ENCODE measurements at regions not wholly inside any gene's neighbourhood (a gene's known extent, or its start where the extent isn't known, plus 50 kb on each side); places are given as distances from the start of the nearest gene placed in this dataset.

GRCh38 chr2:41483226-41483625 lies 564.6 kb upstream of the PKDCC start:
- Histone ChIP-seq H4K12ac (ENCODE audit: low read depth, low read length) (no peak overlapping the region), H3K27ac (ENCODE audit: low read depth, low read length) (no peak overlapping the region), H2AFZ (ENCODE audit: insufficient read depth, low read length, poor library complexity) (no peak overlapping the region), H3K4me2 (ENCODE audit: low read length) (no peak overlapping the region), H3K18ac (ENCODE audit: low read length) (no peak overlapping the region), H4K8ac (ENCODE audit: low read depth, low read length) (no peak overlapping the region), H3K23ac (ENCODE audit: low read length) (no peak overlapping the region), H3K14ac (ENCODE audit: low read length) (no peak overlapping the region), H3K79me1 (ENCODE audit: low read length) (no peaks in the 10 kb centered on the region), H2AK5ac (ENCODE audit: low read length) (no peak overlapping the region), H3K4me3 (ENCODE audit: low read depth, low read length) (no peak overlapping the region), H3K9me3 (ENCODE audit: insufficient read depth, low read depth, low read length) (no peaks in the 10 kb centered on the region), H3K4me1 (ENCODE audit: control insufficient read depth in 1 of 2, insufficient read depth in 2 of 2, low read length in 2 of 2) (no peaks in the 10 kb centered on the region), H3K79me2 (ENCODE audit: control insufficient read depth, insufficient read depth, low read length, poor library complexity) (no peaks in the 10 kb centered on the region), H3K4ac (ENCODE audit: low read depth, low read length) (no peak overlapping the region), H2BK120ac (ENCODE audit: insufficient read depth, low read length, poor library complexity) (no peak overlapping the region), H4K91ac (ENCODE audit: low read depth, low read length) (no peak overlapping the region), H3K9ac (ENCODE audit: low read length) (no peak overlapping the region), H2BK5ac (ENCODE audit: low read depth, low read length, poor library complexity) (no peak overlapping the region), H3K27me3 (ENCODE audit: insufficient read depth, low read length) (no peaks in the 10 kb centered on the region), H2BK12ac (ENCODE audit: low read length) (no peak overlapping the region), H3K36me3 (ENCODE audit: control insufficient read depth in 1 of 2, insufficient read depth in 2 of 2, low read length in 2 of 2) (no peaks in the 10 kb centered on the region)
- no peak for DNase-seq
- no CpG with 5 or more reads among the region's 2 CpGs for WGBS (ENCODE audit: extremely low coverage, insufficient coverage, insufficient read length)

GRCh38 chr2:41483982-41484857 lies 563.6 kb upstream of the PKDCC start:
- H3K4me2 ChIP-seq (ENCODE audit: low read length) = no peak overlapping the region
- no peak overlapping the region for H4K91ac ChIP-seq (ENCODE audit: low read depth, low read length)
- H3K79me2 ChIP-seq (ENCODE audit: control insufficient read depth, insufficient read depth, low read length, poor library complexity) = no peaks in the 10 kb centered on the region
- no peak overlapping the region for H3K4me3 ChIP-seq (ENCODE audit: low read depth, low read length)
- no peak overlapping the region for H2BK120ac ChIP-seq (ENCODE audit: insufficient read depth, low read length, poor library complexity)
- H3K27ac ChIP-seq (ENCODE audit: low read depth, low read length) = no peak overlapping the region
- H3K18ac ChIP-seq (ENCODE audit: low read length) = no peak overlapping the region
- DNase-seq = no peak
- H4K12ac ChIP-seq (ENCODE audit: low read depth, low read length) = no peak overlapping the region
- no peaks in the 10 kb centered on the region for H3K36me3 ChIP-seq (ENCODE audit: control insufficient read depth in 1 of 2, insufficient read depth in 2 of 2, low read length in 2 of 2)
- no peaks in the 10 kb centered on the region for H3K9me3 ChIP-seq (ENCODE audit: insufficient read depth, low read depth, low read length)
- H3K27me3 ChIP-seq (ENCODE audit: insufficient read depth, low read length) = no peaks in the 10 kb centered on the region
- H3K79me1 ChIP-seq (ENCODE audit: low read length) = no peaks in the 10 kb centered on the region
- H4K8ac ChIP-seq (ENCODE audit: low read depth, low read length) = no peak overlapping the region
- H3K9ac ChIP-seq (ENCODE audit: low read length) = no peak overlapping the region
- no CpG with 5 or more reads among the region's 7 CpGs for WGBS (ENCODE audit: extremely low coverage, insufficient coverage, insufficient read length)
- no peak overlapping the region for H2AK5ac ChIP-seq (ENCODE audit: low read length)
- no peak overlapping the region for H2AFZ ChIP-seq (ENCODE audit: insufficient read depth, low read length, poor library complexity)
- H3K23ac ChIP-seq (ENCODE audit: low read length) = no peak overlapping the region
- H3K4ac ChIP-seq (ENCODE audit: low read depth, low read length) = no peak overlapping the region
- no peak overlapping the region for H2BK12ac ChIP-seq (ENCODE audit: low read length)
- no peak overlapping the region for H2BK5ac ChIP-seq (ENCODE audit: low read depth, low read length, poor library complexity)
- H3K4me1 ChIP-seq (ENCODE audit: control insufficient read depth in 1 of 2, insufficient read depth in 2 of 2, low read length in 2 of 2) = no peaks in the 10 kb centered on the region
- H3K14ac ChIP-seq (ENCODE audit: low read length) = no peak overlapping the region

DNA sequence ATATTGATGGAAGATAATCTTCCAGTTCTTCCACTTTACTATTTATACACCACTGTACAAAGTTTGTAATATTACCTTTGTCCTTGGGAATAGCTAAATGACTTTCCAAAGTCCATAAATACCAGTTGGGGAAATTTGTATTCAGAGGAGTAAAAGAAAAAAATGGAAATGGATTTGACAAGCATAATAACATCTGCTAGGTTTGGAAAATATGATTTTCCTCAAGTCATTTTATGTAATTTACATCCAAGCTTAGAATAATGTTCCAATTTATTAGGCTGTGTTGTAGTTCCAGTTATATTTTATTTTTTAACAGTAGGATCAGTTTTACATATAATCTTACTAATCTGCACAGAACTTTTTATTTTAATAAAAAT lies 563.0 kb upstream of the PKDCC start:
- no peak overlapping the region for H2BK12ac ChIP-seq (ENCODE audit: low read length)
- H4K8ac ChIP-seq (ENCODE audit: low read depth, low read length) = no peak overlapping the region
- H3K9me3 ChIP-seq (ENCODE audit: insufficient read depth, low read depth, low read length) = no peaks in the 10 kb centered on the region
- H2BK120ac ChIP-seq (ENCODE audit: insufficient read depth, low read length, poor library complexity) = no peak overlapping the region
- no peak overlapping the region for H4K91ac ChIP-seq (ENCODE audit: low read depth, low read length)
- no peaks in the 10 kb centered on the region for H3K36me3 ChIP-seq (ENCODE audit: control insufficient read depth in 1 of 2, insufficient read depth in 2 of 2, low read length in 2 of 2)
- no peak overlapping the region for H2BK5ac ChIP-seq (ENCODE audit: low read depth, low read length, poor library complexity)
- H3K79me1 ChIP-seq (ENCODE audit: low read length) = no peaks in the 10 kb centered on the region
- H3K4ac ChIP-seq (ENCODE audit: low read depth, low read length) = no peak overlapping the region
- H3K4me2 ChIP-seq (ENCODE audit: low read length) = no peak overlapping the region
- H3K27ac ChIP-seq (ENCODE audit: low read depth, low read length) = no peak overlapping the region
- no peak overlapping the region for H3K18ac ChIP-seq (ENCODE audit: low read length)
- H3K4me1 ChIP-seq (ENCODE audit: control insufficient read depth in 1 of 2, insufficient read depth in 2 of 2, low read length in 2 of 2) = no peaks in the 10 kb centered on the region
- DNase-seq = no peak
- H2AK5ac ChIP-seq (ENCODE audit: low read length) = no peak overlapping the region
- no peaks in the 10 kb centered on the region for H3K27me3 ChIP-seq (ENCODE audit: insufficient read depth, low read length)
- H2AFZ ChIP-seq (ENCODE audit: insufficient read depth, low read length, poor library complexity) = no peak overlapping the region
- no peaks in the 10 kb centered on the region for H3K79me2 ChIP-seq (ENCODE audit: control insufficient read depth, insufficient read depth, low read length, poor library complexity)
- H3K23ac ChIP-seq (ENCODE audit: low read length) = no peak overlapping the region
- no peak overlapping the region for H3K4me3 ChIP-seq (ENCODE audit: low read depth, low read length)
- no peak overlapping the region for H4K12ac ChIP-seq (ENCODE audit: low read depth, low read length)
- no peak overlapping the region for H3K9ac ChIP-seq (ENCODE audit: low read length)
- H3K14ac ChIP-seq (ENCODE audit: low read length) = no peak overlapping the region

GRCh38 chr2:41486948-41487347 lies 560.9 kb upstream of the PKDCC start:
- no peak overlapping the region for H3K9ac ChIP-seq (ENCODE audit: low read length)
- no peak overlapping the region for H3K27ac ChIP-seq (ENCODE audit: low read depth, low read length)
- no peak overlapping the region for H2BK5ac ChIP-seq (ENCODE audit: low read depth, low read length, poor library complexity)
- H3K4me3 ChIP-seq (ENCODE audit: low read depth, low read length) = no peak overlapping the region
- H3K23ac ChIP-seq (ENCODE audit: low read length) = no peak overlapping the region
- no peak overlapping the region for H4K91ac ChIP-seq (ENCODE audit: low read depth, low read length)
- no peaks in the 10 kb centered on the region for H3K9me3 ChIP-seq (ENCODE audit: insufficient read depth, low read depth, low read length)
- H3K27me3 ChIP-seq (ENCODE audit: insufficient read depth, low read length) = no peaks in the 10 kb centered on the region
- no peak overlapping the region for H2AK5ac ChIP-seq (ENCODE audit: low read length)
- no peaks in the 10 kb centered on the region for H3K36me3 ChIP-seq (ENCODE audit: control insufficient read depth in 1 of 2, insufficient read depth in 2 of 2, low read length in 2 of 2)
- H2BK12ac ChIP-seq (ENCODE audit: low read length) = no peak overlapping the region
- no peak overlapping the region for H3K4me2 ChIP-seq (ENCODE audit: low read length)
- no peaks in the 10 kb centered on the region for H3K79me1 ChIP-seq (ENCODE audit: low read length)
- no peak for DNase-seq
- no peak overlapping the region for H3K18ac ChIP-seq (ENCODE audit: low read length)
- no peak overlapping the region for H2AFZ ChIP-seq (ENCODE audit: insufficient read depth, low read length, poor library complexity)
- H2BK120ac ChIP-seq (ENCODE audit: insufficient read depth, low read length, poor library complexity) = no peak overlapping the region
- H3K14ac ChIP-seq (ENCODE audit: low read length) = no peak overlapping the region
- H3K4me1 ChIP-seq (ENCODE audit: control insufficient read depth in 1 of 2, insufficient read depth in 2 of 2, low read length in 2 of 2) = no peaks in the 10 kb centered on the region
- no peak overlapping the region for H3K4ac ChIP-seq (ENCODE audit: low read depth, low read length)
- H4K12ac ChIP-seq (ENCODE audit: low read depth, low read length) = no peak overlapping the region
- H4K8ac ChIP-seq (ENCODE audit: low read depth, low read length) = no peak overlapping the region
- no peaks in the 10 kb centered on the region for H3K79me2 ChIP-seq (ENCODE audit: control insufficient read depth, insufficient read depth, low read length, poor library complexity)

Measured in trophoblast cell (in vitro differentiated cells and primary cell).